ENCODE measurements at regions not wholly inside any gene's neighbourhood (a gene's known extent, or its start where the extent isn't known, plus 50 kb on each side); places are given as distances from the start of the nearest gene placed in this dataset.

GRCh38 chr2:200725596-200725995 is 86.1 kb upstream of the BZW1 start:
- H3K56ac ChIP-seq (replicated peaks; ENCODE audit: insufficient read length, low read depth, low read length): no peak overlapping the region
- H2AK5ac ChIP-seq (ENCODE audit: low read depth, low read length): no peak overlapping the region
- TF ChIP-seq NRF1 (IDR thresholded peaks at IDR 0.05; ENCODE audit: low read depth, low read length): no peak
- TF ChIP-seq JUN (IDR thresholded peaks at IDR 0.05; ENCODE audit: low read depth, low read length): no peak
- TF ChIP-seq SRF (IDR thresholded peaks at IDR 0.05; ENCODE audit: low read depth, low read length): no peak
- no peak for TF ChIP-seq RNF2 (IDR thresholded peaks at IDR 0.05; ENCODE audit: borderline replicate concordance, low read depth, low read length, missing control alignments, poor library complexity, severe bottlenecking)
- no peak for TF ChIP-seq GABPA (IDR thresholded peaks at IDR 0.05; ENCODE audit: borderline replicate concordance, insufficient read depth, low read length)
- no peak for TF ChIP-seq FOSL1 (IDR thresholded peaks at IDR 0.05; ENCODE audit: insufficient read depth, low read depth, low read length)
- TF ChIP-seq TCF12 (IDR thresholded peaks at IDR 0.05; ENCODE audit: low read depth, low read length): no peak
- no peak for TF ChIP-seq POLR2A (IDR thresholded peaks at IDR 0.05; ENCODE audit: control extremely low read depth in 1 of 2, low read depth in 2 of 2, low read length in 2 of 2)
- TF ChIP-seq CBX5 (IDR thresholded peaks at IDR 0.05; ENCODE audit: low read depth, low read length): no peak
- no peak for TF ChIP-seq HDAC2 (IDR thresholded peaks at IDR 0.05; ENCODE audit: borderline replicate concordance in 1 of 2, low read depth in 2 of 2, low read length in 2 of 2)
- no peak for TF ChIP-seq ASH2L (IDR thresholded peaks at IDR 0.05; ENCODE audit: low read length)
- TF ChIP-seq USF2 (IDR thresholded peaks at IDR 0.05; ENCODE audit: low read length): no peak
- CTCF ChIA-PET (ENCODE audit: partially characterized antibody): interaction anchor here (0.9 to 8.2 kb wide), 5 partner anchors 8 to 140 kb away, joined by 3 to 52 read pairs (median 5); partner anchors contain the start of gene AOX1
- H3K4me1 ChIP-seq (replicated peaks in 1 of 4; ENCODE audit: control insufficient read depth in 3 of 4, insufficient read depth in 4 of 4, low read length in 3 of 4): no peaks in the 10 kb centered on the region
- no peaks in the 10 kb centered on the region for H4K20me1 ChIP-seq (replicated peaks in 1 of 2; ENCODE audit: control insufficient read depth in 1 of 2, insufficient read depth in 2 of 2, low read length in 2 of 2)
- no peak overlapping the region for H2BK12ac ChIP-seq (ENCODE audit: low read depth, low read length)
- no peak for DNase-seq (ENCODE audit: low read depth in 1 of 2, low spot score in 2 of 2)
- H3K9me3 ChIP-seq (ENCODE audit: insufficient read depth in 2 of 2, low read depth in 1 of 2, low read length in 1 of 2): no peaks in the 10 kb centered on the region
- H3K4me3 ChIP-seq (ENCODE audit: extremely low read depth in 1 of 4, insufficient read depth in 2 of 4, low read depth in 3 of 4, low read length in 4 of 4): no peak overlapping the region
- no peak for FAIRE-seq
- H2BK120ac ChIP-seq (replicated peaks; ENCODE audit: low read depth, low read length): no peak overlapping the region
- 0 out of 7 replicates have a peak, but pooled peaks cover 0 to 2% (median 0%) of the 10 kb centered on the region in 4 experiments for H3K27me3 ChIP-seq (replicated peaks in 1 of 4; ENCODE audit: control insufficient read depth in 3 of 4, extremely low read depth in 1 of 4, insufficient read depth in 3 of 4, low read length in 3 of 4)
- no peak overlapping the region for H2BK15ac ChIP-seq (ENCODE audit: low read length)
- no peaks in the 10 kb centered on the region for H3K79me2 ChIP-seq (ENCODE audit: control insufficient read depth in 1 of 2, insufficient read depth in 2 of 2, low read length in 2 of 2)
- H2BK20ac ChIP-seq (ENCODE audit: low read length): no peak overlapping the region
- H4K5ac ChIP-seq (ENCODE audit: insufficient read length, low read depth, low read length): no peak overlapping the region
- no peaks in the 10 kb centered on the region; the same call in 1 of the 2 replicates for H3K23me2 ChIP-seq (ENCODE audit: low read depth, low read length)
- H4K8ac ChIP-seq (ENCODE audit: extremely low read depth, insufficient read depth, low read length): no peak overlapping the region
- H3K23ac ChIP-seq (ENCODE audit: insufficient read length): no peak overlapping the region
- no peak overlapping the region for H4K91ac ChIP-seq (replicated peaks; ENCODE audit: insufficient read length, low read length)
- no peak overlapping the region for H3K9ac ChIP-seq (replicated peaks in 1 of 4; ENCODE audit: extremely low read depth in 1 of 4, low read depth in 3 of 4, low read length in 3 of 4)
- no peak overlapping the region for H2BK5ac ChIP-seq (ENCODE audit: low read depth, low read length)
- no peak overlapping the region for H3K4ac ChIP-seq (replicated peaks; ENCODE audit: insufficient read length, low read depth, low read length)
- no peak overlapping the region for H3K14ac ChIP-seq (ENCODE audit: insufficient read length)
- H3K27ac ChIP-seq (ENCODE audit: low read depth, low read length): no peak overlapping the region
- H3K36me3 ChIP-seq (ENCODE audit: control insufficient read depth in 2 of 4, insufficient read depth in 4 of 4, low read length in 3 of 4): no peaks in the 10 kb centered on the region
- H2AFZ ChIP-seq (ENCODE audit: low read length): 0 out of 2 replicates have a peak overlapping the region, but pooled peaks have one; percentile 33
- H3K79me1 ChIP-seq (ENCODE audit: low read depth, low read length): no peaks in the 10 kb centered on the region
- no peak overlapping the region for H3K4me2 ChIP-seq (ENCODE audit: insufficient read depth in 1 of 2, low read depth in 2 of 2, low read length in 2 of 2)
- 84% methylated on average over 3 of the region's 3 CpGs; no CpG with 5 or more reads in 1 of the 2 experiments for WGBS, 2 experiments (ENCODE audit: extremely low coverage in 1 of 2, insufficient coverage in 1 of 2, insufficient read length in 1 of 2, insufficient replicate concordance in 2 of 2, low coverage in 1 of 2, low lambda C conversion rate in 2 of 2, missing lambda C conversion rate in 1 of 2)
- POLR2A ChIA-PET (ENCODE audit: partially characterized antibody): interaction anchor here (1.3 to 1.5 kb wide), 2 partner anchors 11 to 13 kb away, joined by 3 read pairs; no protein-coding TSS in a partner anchor
- H3K18ac ChIP-seq (ENCODE audit: extremely low read depth, low read length): no peak overlapping the region
